DOHH2 (cell line): ENCODE measurements at regions not wholly inside any gene's neighbourhood (a gene's known extent, or its start where the extent isn't known, plus 50 kb on each side); places are given as distances from the start of the nearest gene placed in this dataset.

Experiments used
- H3F3A ChIP-seq: fragments of 200-600 bp; sonication (generic), shearing (Covaris generic); 2 replicates; pipeline ENCODE4 v1.6.0; 2016; ENCODE audit warnings: antibody characterized with exemption, mild to moderate bottlenecking; ENCODE audit not compliant: control insufficient read depth, insufficient read depth
- H3K27ac ChIP-seq: fragments of 200-600 bp; sonication (generic); 2 replicates; pipeline ENCODE4 v1.5.1; 2014; ENCODE audit warnings: low read depth, mild to moderate bottlenecking, low read length, moderate library complexity
- H3K27me3 ChIP-seq: fragments of 200-600 bp; sonication (generic); 2 replicates; pipeline ENCODE4 v1.6.1; 2014; ENCODE audit warnings: mild to moderate bottlenecking, low read length, mixed read lengths; ENCODE audit not compliant: control insufficient read depth
- H3K36me3 ChIP-seq: fragments of 200-600 bp; sonication (generic); 2 replicates; pipeline ENCODE4 v1.6.1; 2014; ENCODE audit warnings: mild to moderate bottlenecking, low read length, moderate library complexity, mixed read lengths; ENCODE audit not compliant: control insufficient read depth
- H3K4me1 ChIP-seq: fragments of 200-600 bp; sonication (generic); 2 replicates; pipeline ENCODE4 v1.6.1; 2014; ENCODE audit warnings: mild to moderate bottlenecking, low read length, mixed read lengths; ENCODE audit not compliant: control insufficient read depth
- H3K4me2 ChIP-seq: fragments of 200-600 bp; sonication (generic); 2 replicates; pipeline ENCODE4 v1.6.0; 2014; ENCODE audit warnings: mild to moderate bottlenecking, low read length, moderate library complexity
- H3K4me3 ChIP-seq: fragments of 200-600 bp; sonication (generic); 2 replicates; pipeline ENCODE4 v1.5.1; 2014; ENCODE audit warnings: mild to moderate bottlenecking, low read length, mixed read lengths
- H3K79me2 ChIP-seq: fragments of 200-600 bp; sonication (generic); 2 replicates; pipeline ENCODE4 v1.6.1; 2014; ENCODE audit warnings: mild to moderate bottlenecking, low read length, mixed read lengths; ENCODE audit not compliant: control insufficient read depth
- H3K9me2 ChIP-seq: fragments of 200-600 bp; sonication (generic); replicated peaks from 2 replicates; pipeline ENCODE4 v1.6.1; 2014; ENCODE audit warnings: mild to moderate bottlenecking, low read length, mixed read lengths; ENCODE audit not compliant: control insufficient read depth
- H3K9me3 ChIP-seq: fragments of 200-600 bp; sonication (generic); 2 replicates; pipeline ENCODE4 v1.6.1; 2014; ENCODE audit warnings: antibody characterized with exemption, low read length, mixed read lengths; ENCODE audit not compliant: control insufficient read depth, insufficient read depth
- H4K20me1 ChIP-seq: fragments of 200-600 bp; sonication (generic); 2 replicates; pipeline ENCODE4 v1.6.0; 2014; ENCODE audit warnings: low read depth, mild to moderate bottlenecking, antibody characterized with exemption, low read length, moderate library complexity; ENCODE audit not compliant: control insufficient read depth, insufficient read depth
- CTCF ChIP-seq: fragments of 200-600 bp; sonication (generic); IDR thresholded peaks from one replicate; pipeline ENCODE4 v1.5.1; 2014; ENCODE audit warnings: antibody characterized with exemption, mild to moderate bottlenecking, low read depth, low read length; ENCODE audit not compliant: poor library complexity, severe bottlenecking
- EZH2phosphoT487 ChIP-seq: fragments of 200-600 bp; sonication (generic); IDR thresholded peaks from 2 replicates; pipeline ENCODE4 v1.6.1; 2017; ENCODE audit warnings: borderline replicate concordance, mild to moderate bottlenecking, antibody characterized with exemption, low read length, moderate library complexity, mixed read lengths

GRCh38 chr20:50368813-50369224 is 141.4 kb upstream of the PTPN1 start:
- H3F3A ChIP-seq = no peaks in the 10 kb centered on the region
- H3K4me3 ChIP-seq = no peak overlapping the region
- H3K9me3 ChIP-seq = no peaks in the 10 kb centered on the region
- H3K9me2 ChIP-seq = no peaks in the 10 kb centered on the region
- no peak overlapping the region for H3K4me2 ChIP-seq
- H3K36me3 ChIP-seq = no peaks in the 10 kb centered on the region
- no peaks in the 10 kb centered on the region for H3K79me2 ChIP-seq
- TF ChIP-seq EZH2phosphoT487 (no peak), CTCF (no peak)
- H3K27ac ChIP-seq = no peak overlapping the region
- H3K4me1 ChIP-seq = no peaks in the 10 kb centered on the region
- H3K27me3 ChIP-seq = 0 out of 2 replicates have a peak, but pooled peaks cover 6% of the 10 kb centered on the region
- H4K20me1 ChIP-seq = no peaks in the 10 kb centered on the region

DNA sequence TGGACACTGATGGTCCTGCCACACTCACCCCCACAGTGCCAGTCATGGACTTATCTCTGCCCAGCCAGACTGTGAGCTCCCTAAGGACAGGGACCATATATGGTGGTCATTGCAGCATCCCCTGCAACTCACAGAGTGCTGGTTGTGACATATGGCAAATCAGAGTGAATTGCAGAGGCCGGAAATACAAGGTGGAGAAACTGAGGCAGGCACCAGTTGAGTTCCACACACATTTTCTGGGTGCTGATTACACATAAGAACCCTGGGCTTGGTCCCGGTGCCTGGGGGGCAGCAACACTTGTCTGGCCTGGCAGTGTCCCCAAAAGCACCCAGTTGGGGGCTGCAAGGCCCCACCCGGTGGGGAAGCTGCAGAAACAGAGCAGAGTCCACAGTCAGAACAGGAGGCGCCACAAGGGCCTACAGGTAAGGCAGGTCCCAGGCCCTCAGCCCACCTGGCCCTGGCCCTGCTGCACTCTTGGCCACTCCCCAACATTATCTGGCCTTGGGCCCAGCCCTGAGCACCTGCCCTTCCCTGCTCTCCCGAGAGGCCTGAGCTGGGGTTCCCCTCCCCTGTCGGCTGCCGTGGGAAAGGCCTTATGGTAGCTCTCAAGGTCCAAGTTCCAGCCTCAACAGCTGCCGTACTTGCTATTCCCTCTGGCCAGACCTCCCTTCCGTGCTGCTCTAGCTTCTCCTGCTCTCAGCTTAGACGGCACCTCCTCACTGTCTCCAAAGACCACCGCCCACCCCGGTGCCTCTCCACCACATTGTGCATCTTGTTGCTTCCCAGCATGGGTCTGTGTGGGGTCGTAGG is 140.8 kb upstream of the PTPN1 start:
- no peak for TF ChIP-seq EZH2phosphoT487
- TF ChIP-seq CTCF = no peak
- H3K4me2 ChIP-seq = no peak overlapping the region
- no peaks in the 10 kb centered on the region for H4K20me1 ChIP-seq
- no peak overlapping the region for H3K27ac ChIP-seq
- no peaks in the 10 kb centered on the region for H3K4me1 ChIP-seq
- no peak overlapping the region for H3K4me3 ChIP-seq
- H3K27me3 ChIP-seq = 0 out of 2 replicates have a peak, but pooled peaks cover 3% of the 10 kb centered on the region
- no peaks in the 10 kb centered on the region for H3K9me3 ChIP-seq
- H3K9me2 ChIP-seq = no peaks in the 10 kb centered on the region
- no peaks in the 10 kb centered on the region for H3F3A ChIP-seq
- H3K79me2 ChIP-seq = no peaks in the 10 kb centered on the region
- no peaks in the 10 kb centered on the region for H3K36me3 ChIP-seq

GRCh38 chr20:50370036-50370566 is 140.1 kb upstream of the PTPN1 start:
- TF ChIP-seq EZH2phosphoT487 (no peak), CTCF (no peak)

More at GRCh38 chr20:50370036-50370566, 140.1 kb upstream of the PTPN1 start:
- Histone ChIP-seq H3K9me2 (no peaks in the 10 kb centered on the region), H3K27ac (no peak overlapping the region), H3F3A (no peaks in the 10 kb centered on the region), H3K79me2 (no peaks in the 10 kb centered on the region), H3K9me3 (no peaks in the 10 kb centered on the region), H3K4me1 (no peaks in the 10 kb centered on the region), H3K27me3 (0 out of 2 replicates have a peak, but pooled peaks cover 3% of the 10 kb centered on the region), H3K36me3 (no peaks in the 10 kb centered on the region), H3K4me2 (no peak overlapping the region), H3K4me3 (no peak overlapping the region), H4K20me1 (no peaks in the 10 kb centered on the region)
